ENCODE measurements at regions not wholly inside any gene's neighbourhood (a gene's known extent, or its start where the extent isn't known, plus 50 kb on each side); places are given as distances from the start of the nearest gene placed in this dataset.
A peak's percentile ranks its signal among the peaks of the same experiment; 100 is the strongest.

DNA sequence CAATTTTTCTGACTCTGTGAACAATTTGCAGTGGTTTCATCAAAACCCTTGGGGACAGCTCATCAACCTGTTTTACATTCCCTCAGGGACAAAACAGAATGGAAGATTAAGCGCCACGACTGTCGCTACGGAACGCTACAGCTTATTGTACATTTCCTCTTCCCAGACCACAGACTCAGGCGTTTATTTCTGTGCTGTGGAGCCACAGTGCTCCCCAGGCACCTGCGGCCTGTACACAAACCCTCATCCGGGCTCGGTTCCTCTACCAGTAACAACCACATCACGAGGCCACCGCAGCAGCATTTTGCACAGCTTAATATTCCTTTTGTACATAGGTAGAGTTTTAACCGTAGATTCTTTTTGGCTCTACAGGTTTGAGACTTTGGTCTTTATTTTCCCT is 397.4 kb upstream of the OR4E1 start (continued):
- TF ChIP-seq NFYA (IDR thresholded peaks at IDR 0.05; ENCODE audit: borderline replicate concordance, low read depth, low read length) (no peak), SPI1 (IDR thresholded peaks at IDR 0.05; ENCODE audit: borderline replicate concordance, insufficient read depth, low read depth, low read length) (peak; percentile 78), RUNX3 (IDR thresholded peaks at IDR 0.05; ENCODE audit: low read length) (peak; percentile 91), HDAC2 (IDR thresholded peaks at IDR 0.05) (no peak), CBX5 (IDR thresholded peaks at IDR 0.05; ENCODE audit: low read depth) (no peak), CHD2 (IDR thresholded peaks at IDR 0.05; ENCODE audit: borderline replicate concordance, low read depth, low read length) (no peak), NRF1 (conservative IDR thresholded peaks at IDR 0.05; ENCODE audit: low read depth, low read length) (no peak), MTA2 (IDR thresholded peaks at IDR 0.05; ENCODE audit: low read depth) (peak; percentile 54; the same call in 1 of the 2 replicates), BRCA1 (IDR thresholded peaks at IDR 0.05; ENCODE audit: low read depth, low read length) (no peak), TBL1XR1 (IDR thresholded peaks at IDR 0.05; ENCODE audit: low read depth, low read length) (peak; percentile 34; the same call in 1 of the 2 replicates), BHLHE40 (IDR thresholded peaks at IDR 0.05; ENCODE audit: borderline replicate concordance in 1 of 2, low read depth in 2 of 2, low read length in 1 of 2) (peak; percentile 91), IKZF2 (IDR thresholded peaks at IDR 0.05) (peak; percentile 46 to 67; a peak in 3 of 4 replicates), CBX3 (IDR thresholded peaks at IDR 0.05; ENCODE audit: borderline replicate concordance, low read depth) (no peak), IKZF1 (conservative IDR thresholded peaks at IDR 0.05) (peak; percentile 59), PAX8 (IDR thresholded peaks at IDR 0.05) (no peak), KLF5 (IDR thresholded peaks at IDR 0.05; ENCODE audit: partially characterized antibody) (no peak), POLR2AphosphoS5 (IDR thresholded peaks at IDR 0.05; ENCODE audit: low read length) (no peak), ZNF24 (IDR thresholded peaks at IDR 0.05) (no peak), ZNF622 (IDR thresholded peaks at IDR 0.05) (no peak), NR2F1 (conservative IDR thresholded peaks at IDR 0.05) (no peak), BCL11A (IDR thresholded peaks at IDR 0.05; ENCODE audit: low read depth, low read length) (peak; percentile 55; the same call in 1 of the 2 replicates), HCFC1 (IDR thresholded peaks at IDR 0.05; ENCODE audit: low read length) (no peak), TAF1 (IDR thresholded peaks at IDR 0.05; ENCODE audit: borderline replicate concordance, low read depth, low read length) (no peak), JUNB (IDR thresholded peaks at IDR 0.05) (no peak)
- TF ChIP-seq, protein P1, sequence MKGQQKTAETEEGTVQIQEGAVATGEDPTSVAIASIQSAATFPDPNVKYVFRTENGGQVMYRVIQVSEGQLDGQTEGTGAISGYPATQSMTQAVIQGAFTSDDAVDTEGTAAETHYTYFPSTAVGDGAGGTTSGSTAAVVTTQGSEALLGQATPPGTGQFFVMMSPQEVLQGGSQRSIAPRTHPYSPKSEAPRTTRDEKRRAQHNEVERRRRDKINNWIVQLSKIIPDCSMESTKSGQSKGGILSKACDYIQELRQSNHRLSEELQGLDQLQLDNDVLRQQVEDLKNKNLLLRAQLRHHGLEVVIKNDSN (IDR thresholded peaks at IDR 0.05; ENCODE audit: borderline replicate concordance, extremely low read length, insufficient read depth, low read depth, low read length) = no peak
- TF ChIP-seq, protein P2, sequence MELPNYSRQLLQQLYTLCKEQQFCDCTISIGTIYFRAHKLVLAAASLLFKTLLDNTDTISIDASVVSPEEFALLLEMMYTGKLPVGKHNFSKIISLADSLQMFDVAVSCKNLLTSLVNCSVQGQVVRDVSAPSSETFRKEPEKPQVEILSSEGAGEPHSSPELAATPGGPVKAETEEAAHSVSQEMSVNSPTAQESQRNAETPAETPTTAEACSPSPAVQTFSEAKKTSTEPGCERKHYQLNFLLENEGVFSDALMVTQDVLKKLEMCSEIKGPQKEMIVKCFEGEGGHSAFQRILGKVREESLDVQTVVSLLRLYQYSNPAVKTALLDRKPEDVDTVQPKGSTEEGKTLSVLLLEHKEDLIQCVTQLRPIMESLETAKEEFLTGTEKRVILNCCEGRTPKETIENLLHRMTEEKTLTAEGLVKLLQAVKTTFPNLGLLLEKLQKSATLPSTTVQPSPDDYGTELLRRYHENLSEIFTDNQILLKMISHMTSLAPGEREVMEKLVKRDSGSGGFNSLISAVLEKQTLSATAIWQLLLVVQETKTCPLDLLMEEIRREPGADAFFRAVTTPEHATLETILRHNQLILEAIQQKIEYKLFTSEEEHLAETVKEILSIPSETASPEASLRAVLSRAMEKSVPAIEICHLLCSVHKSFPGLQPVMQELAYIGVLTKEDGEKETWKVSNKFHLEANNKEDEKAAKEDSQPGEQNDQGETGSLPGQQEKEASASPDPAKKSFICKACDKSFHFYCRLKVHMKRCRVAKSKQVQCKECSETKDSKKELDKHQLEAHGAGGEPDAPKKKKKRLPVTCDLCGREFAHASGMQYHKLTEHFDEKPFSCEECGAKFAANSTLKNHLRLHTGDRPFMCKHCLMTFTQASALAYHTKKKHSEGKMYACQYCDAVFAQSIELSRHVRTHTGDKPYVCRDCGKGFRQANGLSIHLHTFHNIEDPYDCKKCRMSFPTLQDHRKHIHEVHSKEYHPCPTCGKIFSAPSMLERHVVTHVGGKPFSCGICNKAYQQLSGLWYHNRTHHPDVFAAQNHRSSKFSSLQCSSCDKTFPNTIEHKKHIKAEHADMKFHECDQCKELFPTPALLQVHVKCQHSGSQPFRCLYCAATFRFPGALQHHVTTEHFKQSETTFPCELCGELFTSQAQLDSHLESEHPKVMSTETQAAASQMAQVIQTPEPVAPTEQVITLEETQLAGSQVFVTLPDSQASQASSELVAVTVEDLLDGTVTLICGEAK (IDR thresholded peaks at IDR 0.05; ENCODE audit: borderline replicate concordance) = no peak
